CD4-positive, alpha-beta T cell (primary cell): ENCODE measurements at regions not wholly inside any gene's neighbourhood (a gene's known extent, or its start where the extent isn't known, plus 50 kb on each side); places are given as distances from the start of the nearest gene placed in this dataset.

ENCODE experiments used
- ATAC-seq: fragments of 200-7000 bp; cut with Tn5 transposase; one replicate; pipeline ENCODE4 v1.10.0; 2022; ENCODE audit warnings: mild to moderate bottlenecking; ENCODE audit not compliant: poor library complexity
- CTCF ChIA-PET: fragments of 350-600 bp; sonication (Branson Sonifier 250); formaldehyde crosslinking; loops from one replicate; lab custom pipeline; 2021; ENCODE audit warnings: antibody characterized with exemption, inconsistent platforms; lab: Charles Lee
- POLR2A ChIA-PET: fragments of 350-600 bp; sonication (Branson Sonifier 250); formaldehyde crosslinking; loops from one replicate; lab custom pipeline; 2021; ENCODE audit warnings: antibody characterized with exemption, inconsistent platforms; lab: Charles Lee
- DNase-seq, 14 experiments: peaks; one replicate each; pipeline ENCODE4 v3.0.0-alpha.2; 2013 to 2020; ENCODE audit warnings: mixed read lengths in 2 of 14
- H3K27ac ChIP-seq, 2 donors: one replicate each; pipeline versions ENCODE4 v1.5.1 to v1.7.0; 2013; ENCODE audit warnings: low read length in 2 of 2, low read depth in 1 of 2, mild to moderate bottlenecking in 1 of 2
- H3K27me3 ChIP-seq, 2 experiments: 1 replicate in 1 of 2; 2 replicates in 1 of 2; pipeline versions ENCODE4 v1.6.1 to v1.7.0; 2013; ENCODE audit warnings: low read length in 2 of 2, control low read depth in 1 of 2, mild to moderate bottlenecking in 1 of 2, moderate library complexity in 1 of 2; ENCODE audit not compliant: insufficient read depth in 2 of 2, control insufficient read depth in 1 of 2
- H3K36me3 ChIP-seq: one replicate; pipeline ENCODE4 v1.6.1; 2013; ENCODE audit warnings: low read length, control low read depth; ENCODE audit not compliant: insufficient read depth
- H3K4me1 ChIP-seq: one replicate; pipeline ENCODE4 v1.6.1; 2013; ENCODE audit warnings: low read length, control low read depth; ENCODE audit not compliant: insufficient read depth
- H3K4me3 ChIP-seq: one replicate; pipeline ENCODE4 v1.5.1; 2013; ENCODE audit warnings: mild to moderate bottlenecking, low read length, moderate library complexity
- H3K9me3 ChIP-seq, 2 experiments: 1 replicate in 1 of 2; 2 replicates in 1 of 2; pipeline versions ENCODE4 v1.6.1 to v1.7.0; 2013; ENCODE audit warnings: low read length in 2 of 2, mild to moderate bottlenecking in 2 of 2, control low read depth in 1 of 2, moderate library complexity in 1 of 2; ENCODE audit not compliant: control insufficient read depth in 1 of 2, insufficient read depth in 1 of 2
- H3K27ac Mint-ChIP-seq: one replicate; pipeline ENCODE4 v1.8.0; 2020; ENCODE audit warnings: mixed read lengths
- H3K27me3 Mint-ChIP-seq: one replicate; pipeline ENCODE4 v1.8.0; 2021; ENCODE audit warnings: mixed read lengths
- H3K36me3 Mint-ChIP-seq: one replicate; pipeline ENCODE4 v1.8.0; 2021; ENCODE audit warnings: low read depth, mixed read lengths
- H3K4me1 Mint-ChIP-seq: one replicate; pipeline ENCODE4 v1.8.0; 2021; ENCODE audit warnings: low read depth, mixed read lengths
- H3K4me3 Mint-ChIP-seq: one replicate; pipeline ENCODE4 v1.8.0; 2020; ENCODE audit warnings: mild to moderate bottlenecking, mixed read lengths
- H3K9me3 Mint-ChIP-seq: one replicate; pipeline ENCODE4 v1.8.0; 2020; ENCODE audit warnings: mixed read lengths
- CTCF ChIP-seq: fragments of 200-600 bp; IDR thresholded peaks from one replicate; pipeline ENCODE4 v1.8.0; 2022; ENCODE audit warnings: antibody characterized with exemption, mild to moderate bottlenecking
- intact Hi-C, 2 experiments: fragments of 100-400 bp; cut with DNase I in 1 of 2; cut with micrococcal nuclease in 1 of 2; formaldehyde crosslinking; loops; one replicate each; pipeline versions ENCODE4 v1.15.1 to v1.9.0; 2023 to 2025; cut with DNase I, micrococcal nuclease

GRCh38 chr5:154624341-154624740, 130.8 kb upstream of the LARP1 start:
- ATAC-seq, result no peak
- Histone ChIP-seq H3K9me3 (no peaks in the 10 kb centered on the region), H3K36me3 (no peaks in the 10 kb centered on the region), H3K27me3 (no peaks in the 10 kb centered on the region), H3K4me3 (no peak overlapping the region), H3K4me1 (no peaks in the 10 kb centered on the region), H3K27ac (no peak overlapping the region)
- Mint-ChIP-seq H3K9me3 (no peaks in the 10 kb centered on the region), H3K4me3 (no peak overlapping the region), H3K27me3 (peaks cover 6% of the 10 kb centered on the region), H3K36me3 (no peaks in the 10 kb centered on the region), H3K4me1 (no peaks in the 10 kb centered on the region), H3K27ac (no peak overlapping the region)
- no peak for DNase-seq
- ChIA-PET CTCF (no interaction called here), POLR2A (no interaction called here)
- TF ChIP-seq CTCF, result no peak
- intact Hi-C loops, result no loop called here

GRCh38 chr5:154620411-154620810, 134.8 kb upstream of the LARP1 start:
- Histone ChIP-seq H3K36me3 (no peaks in the 10 kb centered on the region), H3K4me3 (no peak overlapping the region), H3K27ac (no peak overlapping the region), H3K27me3 (peaks cover 0 to 2% of the 10 kb centered on the region in 2 experiments), H3K9me3 (no peaks in the 10 kb centered on the region), H3K4me1 (no peaks in the 10 kb centered on the region)
- POLR2A ChIA-PET, result no interaction called here
- H3K36me3 Mint-ChIP-seq, result no peaks in the 10 kb centered on the region
- intact Hi-C loops, result no loop called here
- DNase-seq (no peak), ATAC-seq (no peak)
- no peak overlapping the region for H3K27ac Mint-ChIP-seq
- CTCF ChIA-PET, result no interaction called here
- TF ChIP-seq CTCF, result no peak
- H3K4me3 Mint-ChIP-seq, result no peak overlapping the region
- no peaks in the 10 kb centered on the region for H3K4me1 Mint-ChIP-seq
- no peaks in the 10 kb centered on the region for H3K9me3 Mint-ChIP-seq
- H3K27me3 Mint-ChIP-seq, result peaks cover 24% of the 10 kb centered on the region

- no peak for TF ChIP-seq CTCF
- Histone ChIP-seq H3K9me3 (no peaks in the 10 kb centered on the region), H3K27me3 (peaks cover 0 to 4% of the 10 kb centered on the region in 2 experiments), H3K4me1 (no peaks in the 10 kb centered on the region), H3K27ac (no peak overlapping the region), H3K4me3 (no peak overlapping the region), H3K36me3 (no peaks in the 10 kb centered on the region)
- Mint-ChIP-seq H3K36me3 (no peaks in the 10 kb centered on the region), H3K27ac (no peak overlapping the region), H3K9me3 (no peaks in the 10 kb centered on the region), H3K27me3 (peaks cover 38% of the 10 kb centered on the region), H3K4me3 (no peak overlapping the region), H3K4me1 (no peaks in the 10 kb centered on the region)
- intact Hi-C loops, result no loop called here
- DNase-seq, result no peak
- CTCF ChIA-PET, result no interaction called here
- POLR2A ChIA-PET, result no interaction called here
- ATAC-seq, result no peak
Measured at GRCh38 chr5:154618696-154619095, 136.5 kb upstream of the LARP1 start.
